ENCODE measurements at regions not wholly inside any gene's neighbourhood (a gene's known extent, or its start where the extent isn't known, plus 50 kb on each side); places are given as distances from the start of the nearest gene placed in this dataset.

DNA sequence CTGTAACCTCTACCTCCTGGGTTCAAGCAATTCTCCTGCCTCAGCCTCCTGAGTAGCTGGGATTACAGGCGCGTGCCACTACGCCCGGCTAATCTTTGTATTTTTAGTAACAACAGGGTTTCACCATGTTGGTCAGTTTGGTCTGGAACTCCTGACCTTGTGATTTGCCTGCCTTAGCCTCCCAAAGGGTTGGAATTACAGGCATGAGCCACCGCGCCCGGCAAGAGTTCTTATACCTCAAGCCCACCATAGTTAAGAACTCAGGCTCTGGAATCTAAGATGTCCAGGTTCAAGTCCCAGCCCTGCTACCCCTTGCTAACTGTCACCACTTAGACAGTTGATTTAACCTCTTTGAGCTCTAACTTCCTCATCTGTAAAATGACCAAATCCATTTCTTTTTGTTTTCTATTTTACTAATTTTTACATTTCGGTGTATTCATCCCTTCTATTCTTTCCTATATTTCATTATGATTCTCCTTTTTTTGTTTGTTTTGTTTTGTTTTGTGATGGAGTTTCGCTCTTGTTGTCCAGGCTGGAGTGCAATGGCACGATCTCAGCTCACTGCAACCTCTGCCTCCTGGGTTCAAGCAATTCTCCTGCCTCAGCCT, 104.8 kb upstream of the ZNF217 start:
- no peak overlapping the region for H3K4me3 ChIP-seq
- no peak overlapping the region for H3K27ac ChIP-seq
- no peaks in the 10 kb centered on the region for H3K4me1 ChIP-seq
- intact Hi-C loops (cut with DNase I; ENCODE audit: low total_unique reads), result no loop called here
- no peak for DNase-seq (ENCODE audit: low spot score in 2 of 2)
- no peaks in the 10 kb centered on the region for H3K27me3 ChIP-seq
- TF ChIP-seq POLR2AphosphoS5 (IDR thresholded peaks at IDR 0.05) (no peak), POLR2A (IDR thresholded peaks at IDR 0.05) (no peak)
- TF ChIP-seq, protein P1, sequence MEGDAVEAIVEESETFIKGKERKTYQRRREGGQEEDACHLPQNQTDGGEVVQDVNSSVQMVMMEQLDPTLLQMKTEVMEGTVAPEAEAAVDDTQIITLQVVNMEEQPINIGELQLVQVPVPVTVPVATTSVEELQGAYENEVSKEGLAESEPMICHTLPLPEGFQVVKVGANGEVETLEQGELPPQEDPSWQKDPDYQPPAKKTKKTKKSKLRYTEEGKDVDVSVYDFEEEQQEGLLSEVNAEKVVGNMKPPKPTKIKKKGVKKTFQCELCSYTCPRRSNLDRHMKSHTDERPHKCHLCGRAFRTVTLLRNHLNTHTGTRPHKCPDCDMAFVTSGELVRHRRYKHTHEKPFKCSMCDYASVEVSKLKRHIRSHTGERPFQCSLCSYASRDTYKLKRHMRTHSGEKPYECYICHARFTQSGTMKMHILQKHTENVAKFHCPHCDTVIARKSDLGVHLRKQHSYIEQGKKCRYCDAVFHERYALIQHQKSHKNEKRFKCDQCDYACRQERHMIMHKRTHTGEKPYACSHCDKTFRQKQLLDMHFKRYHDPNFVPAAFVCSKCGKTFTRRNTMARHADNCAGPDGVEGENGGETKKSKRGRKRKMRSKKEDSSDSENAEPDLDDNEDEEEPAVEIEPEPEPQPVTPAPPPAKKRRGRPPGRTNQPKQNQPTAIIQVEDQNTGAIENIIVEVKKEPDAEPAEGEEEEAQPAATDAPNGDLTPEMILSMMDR (IDR thresholded peaks at IDR 0.05), result no peak
- H3K36me3 ChIP-seq, result no peaks in the 10 kb centered on the region
- H3K9me3 ChIP-seq, result no peaks in the 10 kb centered on the region

GRCh38 chr20:53695797-53696527, 102.3 kb upstream of the ZNF217 start:
- no peak for DNase-seq (ENCODE audit: low spot score in 2 of 2)
- no peaks in the 10 kb centered on the region for H3K27me3 ChIP-seq

GRCh38 chr20:53693262-53693871, 99.7 kb upstream of the ZNF217 start:
- intact Hi-C loops (cut with DNase I; ENCODE audit: low total_unique reads), result no loop called here
- Histone ChIP-seq H3K36me3 (no peaks in the 10 kb centered on the region), H3K9me3 (no peaks in the 10 kb centered on the region), H3K27ac (no peak overlapping the region), H3K4me1 (no peaks in the 10 kb centered on the region), H3K4me3 (no peak overlapping the region), H3K27me3 (no peaks in the 10 kb centered on the region)
- TF ChIP-seq POLR2A (IDR thresholded peaks at IDR 0.05) (no peak), POLR2AphosphoS5 (IDR thresholded peaks at IDR 0.05) (no peak)
- TF ChIP-seq, protein P1 (IDR thresholded peaks at IDR 0.05), result no peak
- DNase-seq (ENCODE audit: low spot score in 2 of 2), result no peak

More at GRCh38 chr20:53695797-53696527, 102.3 kb upstream of the ZNF217 start:
- H3K4me3 ChIP-seq, result no peak overlapping the region
- intact Hi-C loops (cut with DNase I; ENCODE audit: low total_unique reads), result no loop called here
- H3K4me1 ChIP-seq, result no peaks in the 10 kb centered on the region
- H3K9me3 ChIP-seq, result no peaks in the 10 kb centered on the region
- H3K27ac ChIP-seq, result no peak overlapping the region
- no peaks in the 10 kb centered on the region for H3K36me3 ChIP-seq
- TF ChIP-seq POLR2A (IDR thresholded peaks at IDR 0.05) (no peak), POLR2AphosphoS5 (IDR thresholded peaks at IDR 0.05) (no peak)
- TF ChIP-seq, protein P1 (IDR thresholded peaks at IDR 0.05), result no peak

- Histone ChIP-seq H3K27me3 (no peaks in the 10 kb centered on the region), H3K4me1 (no peaks in the 10 kb centered on the region), H3K4me3 (no peak overlapping the region), H3K27ac (no peak overlapping the region), H3K36me3 (no peaks in the 10 kb centered on the region), H3K9me3 (no peaks in the 10 kb centered on the region)
- intact Hi-C loops (cut with DNase I; ENCODE audit: low total_unique reads), result no loop called here
- DNase-seq (ENCODE audit: low spot score in 2 of 2), result no peak
- TF ChIP-seq POLR2AphosphoS5 (IDR thresholded peaks at IDR 0.05), result no peak
These were observed 98.9 kb upstream of the ZNF217 start for GRCh38 chr20:53692465-53693067.

- intact Hi-C loops (cut with DNase I; ENCODE audit: low total_unique reads), result no loop called here
- Histone ChIP-seq H3K4me3 (no peak overlapping the region), H3K27me3 (no peaks in the 10 kb centered on the region), H3K9me3 (no peaks in the 10 kb centered on the region), H3K4me1 (no peaks in the 10 kb centered on the region), H3K27ac (peak overlapping the region in 1 of 2 donors; percentile 15), H3K36me3 (no peaks in the 10 kb centered on the region)
- DNase-seq (ENCODE audit: low spot score in 2 of 2), result no peak
- TF ChIP-seq POLR2AphosphoS5 (IDR thresholded peaks at IDR 0.05), result no peak
- TF ChIP-seq, protein P1 (IDR thresholded peaks at IDR 0.05), result no peak
- TF ChIP-seq POLR2A (IDR thresholded peaks at IDR 0.05), result no peak
These were observed 98.2 kb upstream of the ZNF217 start for GRCh38 chr20:53691811-53692192.

Data from breast epithelium (tissue), 4 donors.